HG03520 (cell line): ENCODE measurements at regions not wholly inside any gene's neighbourhood (a gene's known extent, or its start where the extent isn't known, plus 50 kb on each side); places are given as distances from the start of the nearest gene placed in this dataset.
"Not testable (repeated sequence)": the region's sequence is repeated elsewhere in the genome, so short reads cannot be mapped to it uniquely, and the experiment has no call there.

Source experiments
- ATAC-seq: cut with Tn5 transposase; IDR thresholded peaks from one replicate; pipeline ENCODE4 v1.9.1; 2021; ENCODE audit warnings: mild to moderate bottlenecking, moderate library complexity; ENCODE audit not compliant: unreplicated experiment

- no peak for ATAC-seq
Observed at GRCh38 chr3:159502986-159503385, 485.6 kb upstream of the IL12A start.

GRCh38 chr3:159510988-159511387, 477.6 kb upstream of the IL12A start:
- not testable (repeated sequence) for ATAC-seq

DNA sequence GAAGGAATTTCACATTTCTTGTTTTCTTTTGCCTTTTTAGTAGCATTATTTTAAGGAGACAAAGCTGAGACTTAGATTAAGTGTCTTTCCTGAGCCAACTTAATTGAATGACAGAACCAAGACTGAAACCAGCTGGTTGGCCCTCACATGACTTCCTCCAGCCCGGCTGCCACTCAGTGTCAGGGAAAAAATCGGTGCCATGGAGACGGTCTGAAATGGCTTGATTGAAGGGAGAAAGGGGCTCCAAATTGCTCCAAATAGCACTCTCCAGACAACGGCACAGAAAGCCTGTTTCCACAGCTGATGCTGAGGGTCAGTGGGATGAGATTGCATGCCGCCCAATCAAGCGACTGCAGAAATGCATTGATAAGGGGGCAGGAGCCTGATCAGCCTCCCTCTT, 475.2 kb upstream of the IL12A start:
- ATAC-seq = no peak

- ATAC-seq = no peak
Observed at GRCh38 chr3:159513867-159514380, 474.7 kb upstream of the IL12A start.

DNA sequence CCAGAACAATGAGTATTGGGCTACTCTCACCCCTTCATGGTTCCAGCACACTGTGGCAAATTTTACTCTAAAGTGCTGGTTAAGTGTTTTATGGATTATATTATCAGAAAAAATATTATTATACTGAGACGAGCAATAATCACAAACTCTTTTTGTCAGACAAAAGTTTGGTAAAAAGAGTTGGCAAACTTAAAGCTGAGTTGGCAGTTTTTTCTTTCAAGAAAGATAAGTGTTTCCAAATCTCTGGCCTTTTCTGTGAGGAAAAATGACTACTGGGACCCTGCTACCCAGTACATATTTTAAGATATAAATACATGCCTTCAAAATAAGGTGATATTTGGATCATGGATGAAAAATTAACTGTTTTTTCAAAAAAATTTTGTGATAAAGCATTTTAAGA, 471.5 kb upstream of the IL12A start:
- no peak for ATAC-seq

DNA sequence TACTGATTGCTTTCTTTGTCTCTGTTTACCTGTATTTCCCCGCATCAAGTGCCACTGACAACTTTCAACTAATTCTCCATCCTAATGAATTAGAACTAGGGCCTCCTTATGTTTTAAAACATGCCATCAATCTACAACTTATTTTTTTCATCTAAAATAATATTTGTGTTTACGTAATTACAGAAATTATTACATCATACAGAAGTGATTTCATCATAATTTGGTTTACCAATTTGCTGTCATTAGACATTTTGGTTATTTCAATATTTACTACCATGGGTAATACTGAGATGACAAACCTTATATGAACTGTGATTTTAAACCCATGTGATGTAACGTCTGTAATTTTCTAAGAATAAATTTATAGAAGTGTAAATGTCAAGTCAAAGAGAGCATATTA, 468.0 kb upstream of the IL12A start:
- no peak for ATAC-seq

DNA sequence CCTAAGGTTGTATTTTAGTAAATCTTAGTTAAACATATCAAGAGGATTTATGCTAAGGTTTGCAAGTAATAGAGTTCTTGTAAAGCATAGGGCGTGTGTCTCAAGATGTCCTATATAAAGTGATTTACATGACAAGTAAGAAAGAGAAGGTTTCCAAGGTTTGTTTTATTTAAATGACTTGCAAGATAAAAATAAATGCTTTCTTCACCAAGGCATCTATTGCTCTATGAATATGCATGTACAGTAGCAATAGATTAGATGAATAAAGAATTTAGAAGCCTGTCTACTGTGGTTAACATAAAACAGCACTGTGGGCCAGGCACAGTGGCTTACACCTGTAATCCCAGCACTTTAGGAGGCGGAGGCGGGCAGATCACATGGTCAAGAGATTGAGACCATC, 466.4 kb upstream of the IL12A start:
- ATAC-seq = no peak

DNA sequence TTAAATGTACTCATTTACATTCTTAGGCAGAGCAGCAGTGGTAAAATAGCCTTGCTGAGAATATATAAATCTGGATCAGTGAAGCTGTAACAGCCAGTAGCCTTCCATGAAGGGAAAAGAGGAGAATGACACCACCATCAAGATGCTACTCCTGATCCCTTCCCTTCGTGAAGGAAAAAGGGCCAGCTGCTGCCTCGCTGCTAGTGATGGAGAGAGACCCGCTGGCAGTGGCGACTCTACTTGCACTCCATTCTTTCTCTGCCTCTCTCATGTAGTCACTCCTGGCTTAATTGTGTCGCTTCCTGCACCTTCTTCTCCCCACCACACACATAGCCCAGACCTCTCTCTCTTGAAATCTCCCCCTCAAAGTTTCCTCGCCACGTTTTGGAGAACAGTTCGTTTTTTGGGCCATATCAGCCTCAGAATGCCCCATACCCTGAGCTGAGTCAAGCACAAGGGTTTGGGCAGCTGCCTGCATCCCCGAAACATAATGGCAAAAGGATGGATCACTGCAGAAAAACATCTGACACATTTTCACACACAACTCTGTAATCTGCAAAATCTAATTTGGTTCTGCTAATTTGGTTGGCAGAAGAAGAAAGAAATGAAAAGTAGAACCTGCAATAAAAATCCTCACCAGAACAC, 460.3 kb upstream of the IL12A start:
- no peak for ATAC-seq

DNA sequence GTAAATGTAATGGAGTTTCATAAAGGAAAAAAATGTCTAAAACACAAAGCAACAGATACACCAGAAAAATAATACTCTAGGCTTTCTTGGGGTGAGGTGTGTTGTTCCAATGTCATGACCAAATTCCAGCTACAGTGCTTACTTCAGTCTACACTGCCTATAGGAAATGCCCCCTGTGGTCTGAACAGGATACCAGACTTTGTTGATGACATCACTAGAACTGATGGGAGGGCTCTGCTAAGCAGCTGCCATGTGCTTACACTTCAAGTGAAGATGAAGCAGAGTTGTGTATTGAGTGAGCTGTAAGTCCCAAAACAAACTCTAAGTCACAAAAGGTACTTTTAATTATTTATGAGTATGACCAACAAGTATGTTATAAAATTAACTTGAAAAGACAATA, 456.1 kb upstream of the IL12A start:
- ATAC-seq = no peak

GRCh38 chr3:159534496-159534895, 454.1 kb upstream of the IL12A start:
- ATAC-seq = no peak

GRCh38 chr3:159536876-159537275, 451.8 kb upstream of the IL12A start:
- ATAC-seq = no peak

- no peak for ATAC-seq
Observed at GRCh38 chr3:159538507-159538906, 450.1 kb upstream of the IL12A start.

- ATAC-seq = no peak
Observed at GRCh38 chr3:159540882-159541495, 447.6 kb upstream of the IL12A start.

DNA sequence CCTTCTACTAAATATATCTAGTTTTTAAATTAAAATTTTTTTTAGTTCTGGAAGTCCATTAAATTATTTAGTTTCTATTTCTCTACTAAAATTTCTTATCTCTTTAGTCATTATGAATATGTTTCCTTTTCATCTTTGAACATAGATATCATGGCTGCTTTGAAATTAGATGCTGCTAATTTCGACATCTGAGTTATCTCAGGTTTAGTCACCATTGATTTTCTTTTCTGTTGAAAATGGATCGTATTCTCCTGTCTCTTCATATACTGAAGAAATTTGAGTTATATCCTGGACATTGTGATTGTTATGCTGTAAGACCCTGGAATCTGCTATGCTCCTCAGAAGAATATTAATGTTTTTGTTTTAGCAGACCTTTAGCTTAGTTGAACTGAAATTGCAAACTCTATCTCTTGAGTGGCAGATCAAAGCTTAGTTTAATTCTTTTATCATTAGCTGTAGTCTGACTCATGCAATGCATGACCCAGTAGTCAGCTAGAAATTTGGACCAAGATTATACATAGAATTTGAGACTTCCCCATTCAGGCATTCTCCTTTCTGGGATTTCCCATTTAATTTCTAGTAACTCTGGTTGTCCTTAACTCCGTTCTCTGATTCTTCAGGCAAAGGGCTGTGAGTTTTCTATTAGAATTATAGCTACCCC, 439.8 kb upstream of the IL12A start:
- no peak for ATAC-seq

GRCh38 chr3:159555205-159555604, 433.4 kb upstream of the IL12A start:
- ATAC-seq = no peak

GRCh38 chr3:159559771-159560170, 428.9 kb upstream of the IL12A start:
- no peak for ATAC-seq

DNA sequence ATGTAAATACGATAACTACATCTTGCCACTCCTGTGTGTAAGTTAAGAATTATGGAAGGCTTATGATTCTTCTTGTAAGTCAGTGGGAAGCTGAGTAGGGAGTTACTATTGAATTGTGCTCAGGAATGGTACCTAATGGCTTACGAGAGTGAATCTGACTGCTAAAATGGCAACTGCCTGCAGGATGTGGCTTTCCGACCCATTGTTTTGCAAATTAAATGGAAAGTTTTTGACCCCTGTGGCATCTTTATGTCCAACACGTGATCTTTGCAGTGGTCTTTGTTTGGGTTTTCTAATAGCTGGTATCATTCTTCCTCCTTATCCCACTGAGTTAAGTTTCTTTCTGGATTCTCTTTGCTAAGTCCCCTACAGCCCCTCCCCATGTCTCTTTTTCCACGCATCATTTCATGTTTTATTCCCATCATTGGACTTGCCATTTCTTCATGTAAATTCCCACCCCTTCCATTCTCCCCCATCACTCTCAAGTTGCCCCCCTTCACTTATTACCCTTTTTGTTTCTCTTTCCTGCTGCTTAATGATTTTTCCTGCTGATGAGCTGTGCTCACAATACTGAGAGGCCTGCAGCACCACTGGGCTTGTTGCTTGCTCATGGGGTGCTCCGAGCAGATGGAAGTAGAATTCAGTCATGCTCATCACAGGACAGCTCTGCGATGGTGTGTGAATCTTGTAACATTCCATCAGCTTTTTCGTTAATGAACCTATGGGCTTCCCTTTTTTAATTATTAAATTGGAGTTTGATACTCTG, 428.2 kb upstream of the IL12A start:
- ATAC-seq = no peak

DNA sequence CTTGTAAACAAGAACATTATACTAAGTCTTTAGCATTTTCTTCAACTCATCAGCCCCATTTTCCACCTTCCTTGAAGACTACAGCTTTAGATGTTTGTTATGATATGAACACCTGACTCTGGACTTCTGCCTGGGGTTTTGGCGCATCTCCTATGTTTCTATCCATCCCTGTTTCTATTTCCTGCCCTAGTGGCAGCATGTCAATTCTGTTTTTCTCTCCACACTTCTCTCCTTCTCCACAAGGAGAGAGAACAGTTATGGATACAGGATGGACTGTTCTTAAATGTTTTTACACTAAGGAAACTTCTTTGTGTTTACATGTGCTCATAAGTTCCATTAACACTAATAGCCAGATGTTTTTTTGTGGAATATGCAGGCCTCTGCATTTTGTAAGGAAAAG, 423.3 kb upstream of the IL12A start:
- ATAC-seq = no peak

DNA sequence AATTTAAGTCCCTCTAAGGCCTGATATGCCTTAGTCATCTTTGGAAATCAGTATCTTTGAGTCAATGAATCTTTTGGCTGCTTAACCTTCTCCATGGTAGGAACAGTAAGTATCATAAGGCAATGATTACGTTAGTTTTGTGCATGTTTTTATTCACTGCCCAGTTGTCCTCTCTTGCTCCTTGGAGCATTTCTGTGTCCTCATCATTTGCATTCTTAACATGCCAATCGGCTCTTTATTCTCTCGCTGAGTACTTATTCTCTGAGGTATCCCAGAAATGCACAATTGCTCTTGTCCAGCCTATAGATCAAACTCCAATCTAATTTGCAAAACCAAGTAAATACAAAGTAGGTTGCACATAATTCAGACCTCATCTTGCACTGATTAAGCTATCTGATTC, 405.0 kb upstream of the IL12A start:
- no peak for ATAC-seq

DNA sequence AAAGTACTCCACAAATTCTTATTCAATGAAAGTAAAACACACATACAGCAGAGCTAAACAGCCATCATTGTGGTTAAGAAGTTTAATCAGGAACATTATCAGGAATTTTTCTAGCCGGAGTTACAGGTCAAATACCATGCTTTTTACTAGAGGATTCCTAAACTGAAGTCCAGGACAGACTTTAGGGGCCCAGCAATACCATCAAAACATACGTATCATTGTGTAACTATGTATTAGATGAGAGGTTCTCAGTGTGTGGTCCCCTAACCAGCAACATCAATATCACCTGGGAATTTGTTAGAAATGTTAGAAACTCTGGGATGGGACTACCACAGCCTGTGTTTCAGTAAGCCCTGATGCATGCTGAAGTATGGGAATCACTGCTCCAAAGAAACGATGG, 404.2 kb upstream of the IL12A start:
- no peak for ATAC-seq

GRCh38 chr3:159586571-159587202, 401.9 kb upstream of the IL12A start:
- ATAC-seq = no peak
